Posterior vena cava (tissue), 2 donors: ENCODE measurements at regions not wholly inside any gene's neighbourhood (a gene's known extent, or its start where the extent isn't known, plus 50 kb on each side); places are given as distances from the start of the nearest gene placed in this dataset.
"Not testable (repeated sequence)": the region's sequence is repeated elsewhere in the genome, so short reads cannot be mapped to it uniquely, and the experiment has no call there.

Source experiments
- DNase-seq: peaks from one replicate; pipeline ENCODE4 v3.0.0-alpha.2; 2020; ENCODE audit warnings: low spot score
- intact Hi-C, 2 donors: fragments of 100-400 bp; cut with DNase I; formaldehyde crosslinking; loops; one replicate each; pipeline versions ENCODE4 v1.14.1 to v1.14.2; 2022 to 2023
- donor health status: DM: yes; HTN: yes; CAD: no.
- donor health status: DM: yes; HTN: yes; CAD: no.

- intact Hi-C loops = no loop called here
- DNase-seq = no peak
Measured at GRCh38 chr10:130931256-130931655, 380.3 kb downstream of the TCERG1L start.

DNA sequence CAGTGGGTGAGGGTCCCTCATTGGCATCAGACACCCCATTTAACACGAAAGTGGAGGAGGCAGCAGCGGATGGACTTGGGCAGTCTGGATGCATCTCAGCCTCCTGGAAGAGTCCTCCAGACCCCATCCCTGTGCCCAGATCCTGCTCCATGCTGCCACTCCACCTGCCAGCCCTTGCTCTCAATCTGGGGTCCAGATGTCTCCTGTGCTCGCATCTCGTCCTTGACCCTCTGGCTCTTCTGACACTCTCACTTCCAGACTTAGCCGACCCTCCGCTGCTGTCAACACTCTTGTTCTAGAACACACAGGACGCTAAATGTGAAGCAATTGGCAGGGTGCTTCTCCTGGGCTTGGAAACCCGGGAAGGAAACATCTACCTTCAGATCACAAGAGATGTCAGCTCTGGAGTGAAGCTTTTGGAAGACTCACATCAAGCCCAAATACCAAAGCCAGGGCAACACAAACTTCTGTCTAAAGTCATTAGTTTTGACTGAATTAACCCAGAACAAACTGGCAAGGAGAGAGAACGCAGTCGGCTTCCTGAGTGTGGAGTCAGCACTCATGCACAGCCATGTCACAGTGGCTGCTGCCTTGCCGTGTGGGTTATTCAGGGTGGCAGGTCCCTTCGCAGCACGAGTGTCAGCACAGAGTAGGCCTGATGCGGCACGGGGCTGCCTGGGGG lies 379.1 kb downstream of the TCERG1L start:
- no peak for DNase-seq
- intact Hi-C loops = no loop called here

GRCh38 chr10:130933008-130933390 lies 378.5 kb downstream of the TCERG1L start:
- intact Hi-C loops = no loop called here
- DNase-seq = no peak

DNA sequence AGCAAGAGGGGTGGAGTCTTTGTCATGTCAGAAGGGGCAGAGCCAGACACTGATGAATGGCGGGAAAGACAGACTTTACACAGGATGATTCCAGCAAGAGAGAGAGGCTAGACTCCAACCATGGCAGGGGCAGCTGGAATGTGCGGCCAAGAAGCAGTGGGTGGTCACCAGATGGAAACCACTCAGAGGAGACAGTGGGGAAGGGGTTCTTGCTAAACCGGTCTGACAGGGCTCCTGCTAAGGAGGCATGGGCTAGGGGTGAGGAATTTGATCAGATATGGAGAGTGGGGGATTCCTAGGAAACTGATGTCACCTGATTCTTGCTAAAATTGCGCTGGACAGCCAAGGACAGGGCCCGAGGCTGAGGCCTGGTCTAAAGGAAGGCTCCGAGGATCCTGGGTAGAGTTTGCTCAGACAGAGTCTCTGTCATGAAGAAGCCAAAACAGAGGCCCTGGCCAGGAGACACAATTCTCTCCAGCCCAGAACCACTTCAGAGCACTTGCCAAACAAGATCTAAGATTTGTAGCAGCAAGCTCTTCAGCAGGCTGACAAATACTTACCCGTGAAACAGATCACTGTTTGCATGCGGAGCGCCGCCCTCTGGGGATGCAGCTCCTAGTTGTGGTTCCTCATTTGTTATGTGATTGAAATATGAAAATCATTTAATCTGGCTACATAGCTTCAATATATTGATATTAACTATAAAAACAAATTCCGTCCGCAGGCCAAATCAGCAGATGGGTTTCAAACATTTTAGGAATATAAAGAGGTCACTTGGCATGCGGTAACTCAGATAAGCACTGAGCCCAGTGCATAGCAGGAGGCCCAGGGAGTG lies 377.0 kb downstream of the TCERG1L start:
- DNase-seq = no peak
- intact Hi-C loops = no loop called here

GRCh38 chr10:130935128-130935439 lies 376.4 kb downstream of the TCERG1L start:
- no peak for DNase-seq
- intact Hi-C loops = no loop called here

DNA sequence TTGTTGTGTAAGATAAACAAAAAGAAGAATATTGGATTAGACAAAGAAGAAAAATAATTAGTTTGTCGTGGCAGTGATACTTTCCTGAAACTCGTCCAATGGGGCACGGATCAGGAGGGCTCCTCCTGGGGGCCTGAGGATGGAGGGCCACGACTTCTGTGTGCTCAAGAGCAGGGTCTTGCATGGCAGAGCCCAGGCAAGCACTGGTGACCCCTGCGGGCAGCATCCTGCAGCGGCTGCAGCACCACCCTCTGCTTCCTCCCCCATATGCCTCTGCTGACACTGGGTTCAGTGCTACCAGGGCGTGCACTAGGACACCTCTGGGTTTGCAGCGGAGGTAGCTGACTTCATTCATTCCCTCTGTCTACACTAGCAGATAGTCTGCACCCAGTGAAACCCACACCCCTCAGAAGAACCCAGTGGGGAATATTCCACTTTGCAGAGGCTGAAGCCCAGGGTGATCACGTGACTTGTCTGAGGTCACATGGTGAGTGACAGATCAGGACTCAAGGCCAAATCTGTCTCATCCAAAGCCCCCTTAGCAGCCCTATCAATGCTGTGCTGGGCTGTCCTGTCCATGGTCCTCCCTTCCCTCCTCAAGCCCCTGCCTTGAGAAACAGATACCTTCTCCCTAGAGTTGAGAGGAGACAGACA lies 375.5 kb downstream of the TCERG1L start:
- no peak for DNase-seq
- intact Hi-C loops = no loop called here

DNA sequence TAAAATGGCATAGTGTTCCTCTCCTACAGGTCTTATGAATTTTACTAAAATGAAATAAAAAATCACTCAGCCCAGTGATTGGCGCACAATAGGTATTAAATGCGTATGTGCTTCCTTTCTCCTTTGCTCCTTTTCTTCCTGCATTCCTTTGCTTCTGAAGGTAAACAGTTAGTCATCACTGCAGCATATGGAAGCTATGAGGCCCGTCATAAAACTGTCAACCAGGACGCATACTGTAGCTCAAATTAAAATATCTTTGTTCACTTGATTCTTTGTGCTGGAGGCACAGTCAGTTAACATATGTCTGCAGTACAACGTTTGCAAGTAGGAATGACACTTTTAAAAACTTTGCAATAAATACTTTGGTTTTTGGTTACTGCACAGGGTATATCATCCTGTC lies 374.7 kb downstream of the TCERG1L start:
- intact Hi-C loops = no loop called here
- DNase-seq = no peak

- intact Hi-C loops = no loop called here
- no peak for DNase-seq
Measured at GRCh38 chr10:130938051-130938450, 373.5 kb downstream of the TCERG1L start.

GRCh38 chr10:130938891-130939290 lies 372.6 kb downstream of the TCERG1L start:
- intact Hi-C loops, DNase-seq: not testable (repeated sequence)

- intact Hi-C loops = no loop called here
- DNase-seq = no peak
Measured at GRCh38 chr10:130941886-130942285, 369.6 kb downstream of the TCERG1L start.

- intact Hi-C loops = no loop called here
- no peak for DNase-seq
Measured at GRCh38 chr10:130952086-130952485, 359.4 kb downstream of the TCERG1L start.

GRCh38 chr10:130954326-130954905 lies 357.1 kb downstream of the TCERG1L start:
- no peak for DNase-seq
- intact Hi-C loops = no loop called here

DNA sequence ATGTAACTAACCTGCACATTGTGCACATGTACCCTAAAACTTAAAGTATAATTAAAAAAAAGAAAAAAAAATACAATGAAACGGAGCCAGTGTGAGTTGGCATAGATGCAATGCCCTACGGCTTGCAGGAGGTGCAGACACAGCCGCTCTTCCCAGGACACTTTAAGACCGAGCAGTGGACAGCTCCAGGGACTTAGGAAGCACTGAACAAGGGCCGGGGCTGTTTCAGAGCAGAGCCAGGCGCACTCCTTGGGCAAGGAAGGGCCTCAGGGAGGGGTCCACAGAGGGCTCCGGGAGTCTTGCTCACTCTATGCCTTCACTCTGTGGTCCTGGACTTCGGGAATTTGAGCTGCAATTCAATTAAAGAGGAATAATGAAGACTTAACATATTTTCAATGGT lies 355.3 kb downstream of the TCERG1L start:
- intact Hi-C loops = no loop called here
- no peak for DNase-seq

- intact Hi-C loops = no loop called here
- DNase-seq = no peak
Measured at GRCh38 chr10:130957423-130957822, 354.1 kb downstream of the TCERG1L start.

- intact Hi-C loops = no loop called here
- no peak for DNase-seq
Measured at GRCh38 chr10:130958003-130958402, 353.5 kb downstream of the TCERG1L start.

DNA sequence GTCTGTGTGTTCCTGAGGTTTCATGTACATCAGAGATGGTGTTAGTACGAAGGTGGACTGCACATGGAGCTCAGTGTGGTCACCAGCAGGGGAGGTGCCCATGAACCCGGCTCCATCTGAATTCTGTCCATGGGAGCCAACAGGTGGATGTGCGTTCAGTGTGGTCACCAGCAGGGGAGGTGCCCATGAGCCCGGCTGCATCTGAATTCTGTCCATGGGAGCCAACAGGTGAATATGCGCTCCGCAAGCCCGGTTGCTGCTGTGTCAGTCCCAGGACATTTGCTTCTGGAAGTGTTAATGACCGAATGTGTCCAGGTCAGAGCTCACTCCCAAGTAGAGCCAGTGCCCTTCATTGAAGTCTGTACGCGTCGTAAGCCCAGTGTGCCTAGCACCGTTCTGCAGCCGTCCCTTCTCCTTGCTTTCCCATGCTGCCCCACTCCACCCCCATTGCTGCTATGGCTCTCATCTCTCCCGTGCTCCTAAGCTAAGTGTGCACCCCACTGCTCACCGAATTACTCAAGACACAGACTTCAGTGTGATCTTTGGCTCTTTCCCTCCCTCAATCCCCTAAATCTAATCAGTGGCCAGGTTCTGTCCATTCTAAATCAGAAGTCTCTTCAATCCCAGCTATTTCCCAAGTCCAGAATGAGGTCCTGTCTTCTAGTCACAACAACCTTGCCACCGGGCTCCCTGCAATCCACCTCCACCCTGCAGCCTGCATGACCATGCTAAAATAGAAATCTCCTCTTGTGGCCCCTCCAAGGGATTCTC lies 352.4 kb downstream of the TCERG1L start:
- intact Hi-C loops = no loop called here
- no peak for DNase-seq

DNA sequence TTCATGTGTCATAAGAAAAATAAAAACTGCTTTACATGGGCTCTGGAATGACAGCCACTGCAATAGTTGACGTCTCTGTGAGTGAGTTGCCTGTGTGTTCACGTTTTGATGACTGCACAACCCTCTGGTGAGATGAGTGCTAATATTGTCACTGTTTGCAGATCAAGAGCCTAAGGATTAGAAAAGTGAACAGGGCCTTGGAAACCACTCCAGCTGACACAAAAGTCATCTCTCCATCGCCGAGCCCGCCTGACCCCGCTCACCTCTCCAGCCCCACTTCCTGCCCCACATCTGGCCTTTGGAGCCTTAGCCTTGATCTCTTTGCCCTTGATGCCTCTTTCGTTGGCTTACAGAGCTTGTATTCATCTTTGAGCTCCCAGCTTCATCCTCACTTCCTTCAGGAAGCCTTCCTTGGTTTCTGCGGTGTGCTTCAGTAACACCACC lies 351.7 kb downstream of the TCERG1L start:
- intact Hi-C loops = no loop called here
- no peak for DNase-seq

GRCh38 chr10:130960531-130960930 lies 351.0 kb downstream of the TCERG1L start:
- intact Hi-C loops = no loop called here
- no peak for DNase-seq

DNA sequence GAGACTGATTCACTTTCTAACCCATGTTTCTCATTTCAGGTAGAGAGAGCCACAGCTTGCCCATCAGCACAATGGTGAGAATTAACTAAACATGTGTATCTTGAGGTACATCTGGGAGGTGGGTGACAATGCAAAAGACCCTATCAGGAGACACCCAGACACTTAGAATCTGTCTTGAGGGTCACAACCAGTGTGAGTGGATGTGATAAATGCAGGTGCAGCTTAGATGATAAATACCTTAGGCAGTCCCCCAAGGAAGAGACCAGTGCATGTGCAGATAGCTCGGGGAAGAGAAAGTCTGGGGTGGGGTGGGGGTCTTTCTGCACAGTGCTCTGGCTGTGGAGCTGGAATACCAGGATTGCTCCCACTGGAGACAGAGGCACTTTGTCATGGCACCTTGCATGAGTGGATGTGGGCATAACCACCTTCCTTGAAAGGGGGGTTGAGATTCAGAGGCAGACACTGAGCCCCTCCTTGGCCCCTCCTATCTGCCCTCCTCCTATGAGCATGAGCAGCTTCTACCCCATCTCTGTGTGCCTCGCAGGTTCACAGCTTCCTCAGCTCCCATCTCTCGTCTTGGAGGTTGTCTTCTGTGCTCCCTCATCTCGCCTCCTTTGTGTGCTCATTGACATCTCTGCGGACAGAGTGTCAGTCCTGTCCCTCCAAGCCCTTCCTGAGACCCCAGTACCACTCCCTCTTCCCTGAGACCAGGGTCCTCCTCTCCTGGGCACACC lies 349.8 kb downstream of the TCERG1L start:
- DNase-seq = no peak
- intact Hi-C loops = no loop called here
